Lower lobe of right lung (tissue), 2 donors: ENCODE measurements at regions not wholly inside any gene's neighbourhood (a gene's known extent, or its start where the extent isn't known, plus 50 kb on each side); places are given as distances from the start of the nearest gene placed in this dataset.
A peak's percentile ranks its signal among the peaks of the same experiment; 100 is the strongest.

ENCODE experiments used
- ATAC-seq, 2 donors: fragments of 200-7000 bp; cut with Tn5 transposase; one replicate each; pipeline ENCODE4 v1.9.1; 2020 to 2022; ENCODE audit warnings: mild to moderate bottlenecking in 2 of 2, moderate library complexity in 2 of 2
- DNase-seq: peaks from one replicate; pipeline ENCODE4 v3.0.0-alpha.2; 2020
- H3K27ac ChIP-seq: fragments of 200-600 bp; one replicate; pipeline ENCODE4 v1.8.0; 2022
- H3K27me3 ChIP-seq: fragments of 200-600 bp; one replicate; pipeline ENCODE4 v1.8.0; 2022; ENCODE audit warnings: low read depth
- H3K36me3 ChIP-seq: fragments of 200-600 bp; one replicate; pipeline ENCODE4 v1.8.0; 2022; ENCODE audit warnings: mild to moderate bottlenecking
- H3K4me1 ChIP-seq: fragments of 200-600 bp; one replicate; pipeline ENCODE4 v1.8.0; 2022
- H3K4me3 ChIP-seq: fragments of 200-600 bp; one replicate; pipeline ENCODE4 v1.8.0; 2022; ENCODE audit warnings: mild to moderate bottlenecking
- H3K9me3 ChIP-seq: fragments of 200-600 bp; one replicate; pipeline ENCODE4 v1.8.0; 2022
- CTCF ChIP-seq: fragments of 200-600 bp; IDR thresholded peaks from one replicate; pipeline ENCODE4 v1.8.0; 2022; ENCODE audit warnings: antibody characterized with exemption, mild to moderate bottlenecking
- intact Hi-C: fragments of 100-400 bp; cut with DNase I; formaldehyde crosslinking; loops from one replicate; pipeline ENCODE4 v1.11.0; 2022
- donor health status: DM: no; HTN: yes; CAD: no; lungs with severe emphysema.

GRCh38 chr5:154607746-154608145, 129.7 kb upstream of the HAND1 start:
- ATAC-seq = no peak
- Histone ChIP-seq H3K27ac (no peak overlapping the region), H3K27me3 (peaks cover 51% of the 10 kb centered on the region), H3K4me1 (peaks cover 19% of the 10 kb centered on the region), H3K9me3 (no peaks in the 10 kb centered on the region), H3K36me3 (no peaks in the 10 kb centered on the region), H3K4me3 (no peak overlapping the region)
- TF ChIP-seq CTCF = no peak
- intact Hi-C loops = loop anchor here (10.0 kb wide), 1 partner anchor 143 kb away; no protein-coding TSS in a partner anchor
- no peak for DNase-seq

GRCh38 chr5:154606246-154606645, 128.2 kb upstream of the HAND1 start:
- H3K4me3 ChIP-seq = no peak overlapping the region
- no peak for DNase-seq
- H3K27me3 ChIP-seq = peaks cover 38% of the 10 kb centered on the region
- peaks cover 17% of the 10 kb centered on the region for H3K4me1 ChIP-seq
- no peaks in the 10 kb centered on the region for H3K36me3 ChIP-seq
- H3K27ac ChIP-seq = no peak overlapping the region
- no peak for TF ChIP-seq CTCF
- ATAC-seq = no peak
- H3K9me3 ChIP-seq = no peaks in the 10 kb centered on the region
- intact Hi-C loops = loop anchor here (10.0 kb wide), 1 partner anchor 141 kb away; no protein-coding TSS in a partner anchor

GRCh38 chr5:154603953-154604679, 126.1 kb upstream of the HAND1 start:
- Histone ChIP-seq H3K27me3 (peaks cover 20% of the 10 kb centered on the region), H3K27ac (no peak overlapping the region), H3K4me1 (peaks cover 7% of the 10 kb centered on the region), H3K4me3 (no peak overlapping the region), H3K36me3 (no peaks in the 10 kb centered on the region), H3K9me3 (no peaks in the 10 kb centered on the region)
- ATAC-seq = peak; percentile 74 to 86
- DNase-seq = peak; percentile 70
- intact Hi-C loops = loop anchor here (10.0 kb wide), 1 partner anchor 139 kb away; no protein-coding TSS in a partner anchor
- no peak for TF ChIP-seq CTCF

GRCh38 chr5:154603485-154603884, 125.5 kb upstream of the HAND1 start:
- Histone ChIP-seq H3K27me3 (peaks cover 14% of the 10 kb centered on the region), H3K4me1 (peaks cover 7% of the 10 kb centered on the region), H3K27ac (no peak overlapping the region), H3K4me3 (no peak overlapping the region), H3K36me3 (no peaks in the 10 kb centered on the region), H3K9me3 (no peaks in the 10 kb centered on the region)
- no peak for TF ChIP-seq CTCF
- ATAC-seq (no peak), DNase-seq (no peak)
- intact Hi-C loops = loop anchor here (10.0 kb wide), 1 partner anchor 139 kb away; no protein-coding TSS in a partner anchor

GRCh38 chr5:154603011-154603410, 125.0 kb upstream of the HAND1 start:
- H3K9me3 ChIP-seq = no peaks in the 10 kb centered on the region
- ATAC-seq (no peak), DNase-seq (no peak)
- no peak overlapping the region for H3K4me3 ChIP-seq
- peaks cover 11% of the 10 kb centered on the region for H3K27me3 ChIP-seq
- H3K4me1 ChIP-seq = peaks cover 7% of the 10 kb centered on the region
- H3K27ac ChIP-seq = no peak overlapping the region
- H3K36me3 ChIP-seq = no peaks in the 10 kb centered on the region
- no peak for TF ChIP-seq CTCF
- intact Hi-C loops = loop anchor here (10.0 kb wide), 1 partner anchor 138 kb away; no protein-coding TSS in a partner anchor
